ENCODE measurements at regions not wholly inside any gene's neighbourhood (a gene's known extent, or its start where the extent isn't known, plus 50 kb on each side); places are given as distances from the start of the nearest gene placed in this dataset.

- DNase-seq (ENCODE audit: low spot score): no peak
- in situ Hi-C loops (cut with MboI; ENCODE audit: low sequenced_read_pairs, unreplicated experiment): no loop called here
- TF ChIP-seq, protein P1, sequence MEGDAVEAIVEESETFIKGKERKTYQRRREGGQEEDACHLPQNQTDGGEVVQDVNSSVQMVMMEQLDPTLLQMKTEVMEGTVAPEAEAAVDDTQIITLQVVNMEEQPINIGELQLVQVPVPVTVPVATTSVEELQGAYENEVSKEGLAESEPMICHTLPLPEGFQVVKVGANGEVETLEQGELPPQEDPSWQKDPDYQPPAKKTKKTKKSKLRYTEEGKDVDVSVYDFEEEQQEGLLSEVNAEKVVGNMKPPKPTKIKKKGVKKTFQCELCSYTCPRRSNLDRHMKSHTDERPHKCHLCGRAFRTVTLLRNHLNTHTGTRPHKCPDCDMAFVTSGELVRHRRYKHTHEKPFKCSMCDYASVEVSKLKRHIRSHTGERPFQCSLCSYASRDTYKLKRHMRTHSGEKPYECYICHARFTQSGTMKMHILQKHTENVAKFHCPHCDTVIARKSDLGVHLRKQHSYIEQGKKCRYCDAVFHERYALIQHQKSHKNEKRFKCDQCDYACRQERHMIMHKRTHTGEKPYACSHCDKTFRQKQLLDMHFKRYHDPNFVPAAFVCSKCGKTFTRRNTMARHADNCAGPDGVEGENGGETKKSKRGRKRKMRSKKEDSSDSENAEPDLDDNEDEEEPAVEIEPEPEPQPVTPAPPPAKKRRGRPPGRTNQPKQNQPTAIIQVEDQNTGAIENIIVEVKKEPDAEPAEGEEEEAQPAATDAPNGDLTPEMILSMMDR (IDR thresholded peaks at IDR 0.05; ENCODE audit: borderline replicate concordance, control extremely low read depth, extremely low read depth, insufficient read depth, missing control alignments): no peak
Observed at GRCh38 chr16:55155815-55156214, 168.2 kb upstream of the IRX6 start.

DNA sequence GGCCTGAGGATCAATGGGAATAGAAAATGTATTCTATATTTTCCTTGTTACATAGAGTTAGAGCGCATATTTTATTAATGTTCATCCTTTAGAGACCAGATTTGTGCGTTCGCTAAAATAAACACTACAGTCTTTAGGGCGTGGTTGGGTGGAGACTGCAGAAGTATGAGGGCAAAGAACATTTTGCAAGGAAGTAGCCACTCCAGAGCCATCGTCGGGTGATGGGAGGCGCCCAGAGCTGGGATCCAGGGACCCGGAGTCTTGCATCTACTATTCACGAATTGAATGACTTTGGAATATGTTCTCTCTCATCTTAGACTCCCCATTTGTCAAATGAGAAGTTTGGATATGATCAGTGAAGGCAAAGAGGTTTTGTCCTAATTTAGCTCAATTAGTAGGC, 154.2 kb upstream of the IRX6 start:
- in situ Hi-C loops (cut with MboI; ENCODE audit: low sequenced_read_pairs, unreplicated experiment): no loop called here
- TF ChIP-seq, protein P1 (IDR thresholded peaks at IDR 0.05; ENCODE audit: borderline replicate concordance, control extremely low read depth, extremely low read depth, insufficient read depth, missing control alignments): no peak
- no peak for DNase-seq (ENCODE audit: low spot score)

DNA sequence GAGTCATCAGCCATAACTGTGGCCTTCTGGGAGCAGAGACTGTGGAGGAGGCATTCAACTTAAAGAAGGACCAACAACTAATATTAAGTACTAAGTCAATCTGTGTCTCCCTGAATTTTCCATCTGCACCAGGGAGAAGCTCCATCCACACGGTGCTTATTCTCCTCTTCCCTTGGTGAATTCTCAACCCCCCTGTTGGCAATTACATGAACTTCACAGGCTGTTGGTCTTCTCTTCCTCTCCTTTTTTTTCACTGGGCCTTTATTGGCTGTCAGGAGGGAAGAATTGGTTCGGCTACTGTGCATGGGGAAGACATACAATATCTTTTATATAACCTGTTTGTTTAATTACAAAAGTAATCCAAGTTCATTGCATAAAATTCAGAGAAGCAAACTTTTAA, 152.8 kb upstream of the IRX6 start:
- in situ Hi-C loops (cut with MboI; ENCODE audit: low sequenced_read_pairs, unreplicated experiment): no loop called here
- TF ChIP-seq, protein P1 (IDR thresholded peaks at IDR 0.05; ENCODE audit: borderline replicate concordance, control extremely low read depth, extremely low read depth, insufficient read depth, missing control alignments): no peak
- DNase-seq (ENCODE audit: low spot score): no peak

DNA sequence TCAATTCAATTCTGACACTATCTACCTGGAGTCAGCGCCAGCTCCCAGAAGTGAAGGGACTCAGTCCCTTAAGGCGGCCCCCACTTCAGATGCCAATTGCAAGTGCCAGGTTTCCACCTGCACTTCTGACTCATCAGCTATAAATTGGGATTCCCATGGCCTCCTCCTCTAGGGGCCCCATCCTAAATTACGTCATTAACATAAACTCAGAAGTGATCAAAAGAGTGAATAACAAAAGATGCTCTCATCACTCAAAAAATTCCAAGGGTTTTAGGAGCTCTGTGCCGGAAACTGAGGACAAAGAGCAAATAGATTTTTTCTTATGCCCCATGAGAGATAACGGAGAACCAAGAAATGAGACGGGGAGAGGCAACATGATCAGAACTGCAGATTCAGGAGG, 148.6 kb upstream of the IRX6 start:
- TF ChIP-seq, protein P1 (IDR thresholded peaks at IDR 0.05; ENCODE audit: borderline replicate concordance, control extremely low read depth, extremely low read depth, insufficient read depth, missing control alignments): no peak
- no peak for DNase-seq (ENCODE audit: low spot score)
- in situ Hi-C loops (cut with MboI; ENCODE audit: low sequenced_read_pairs, unreplicated experiment): no loop called here

DNA sequence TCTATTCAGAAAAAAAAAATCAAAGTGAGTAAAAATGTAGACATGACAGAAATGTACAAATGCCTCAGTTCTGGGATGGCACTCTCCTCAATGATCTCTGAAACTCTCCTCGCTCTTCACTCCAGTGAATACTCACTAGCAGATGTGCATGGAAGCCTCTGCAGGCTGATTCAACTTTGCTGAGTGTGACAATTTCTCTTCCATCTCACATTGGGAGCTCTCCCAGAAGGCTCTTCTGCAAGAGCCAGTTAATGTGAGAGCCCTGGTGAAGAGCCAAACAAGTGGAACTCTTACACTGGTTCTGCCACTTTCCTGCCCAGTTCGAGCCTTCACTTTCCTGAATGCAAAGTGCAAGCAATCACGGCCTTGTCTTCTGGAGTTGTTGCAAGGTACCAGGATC, 147.1 kb upstream of the IRX6 start:
- no peak for DNase-seq (ENCODE audit: low spot score)
- in situ Hi-C loops (cut with MboI; ENCODE audit: low sequenced_read_pairs, unreplicated experiment): no loop called here
- TF ChIP-seq, protein P1 (IDR thresholded peaks at IDR 0.05; ENCODE audit: borderline replicate concordance, control extremely low read depth, extremely low read depth, insufficient read depth, missing control alignments): no peak

DNA sequence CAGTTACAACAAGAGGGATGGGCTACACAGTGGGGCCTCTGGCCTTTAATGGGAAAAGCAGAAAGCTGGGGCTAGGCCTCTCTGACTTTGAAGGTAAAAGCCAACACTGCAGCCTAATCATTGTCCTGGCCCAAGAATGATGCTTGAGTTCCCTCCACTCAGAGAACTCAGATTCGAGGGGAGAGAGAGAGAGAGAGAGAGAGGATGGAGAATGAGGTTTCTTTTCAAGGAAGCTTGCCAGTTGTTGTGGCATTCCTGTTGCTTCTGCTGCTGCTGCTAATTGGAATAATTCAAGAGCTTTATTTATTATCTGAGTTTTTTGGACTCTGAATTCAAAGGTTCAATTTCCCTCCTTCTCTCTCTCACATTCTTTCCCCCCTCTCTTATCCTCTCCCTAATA, 144.6 kb upstream of the IRX6 start:
- no peak for DNase-seq (ENCODE audit: low spot score)
- TF ChIP-seq, protein P1 (IDR thresholded peaks at IDR 0.05; ENCODE audit: borderline replicate concordance, control extremely low read depth, extremely low read depth, insufficient read depth, missing control alignments): no peak
- in situ Hi-C loops (cut with MboI; ENCODE audit: low sequenced_read_pairs, unreplicated experiment): no loop called here
